Kidney tubule cell (primary cell): ENCODE measurements at regions not wholly inside any gene's neighbourhood (a gene's known extent, or its start where the extent isn't known, plus 50 kb on each side); places are given as distances from the start of the nearest gene placed in this dataset.

Experiments used
- DNase-seq: peaks from one replicate; pipeline ENCODE4 v3.0.0-alpha.2; 2018; ENCODE audit warnings: low spot score

DNA sequence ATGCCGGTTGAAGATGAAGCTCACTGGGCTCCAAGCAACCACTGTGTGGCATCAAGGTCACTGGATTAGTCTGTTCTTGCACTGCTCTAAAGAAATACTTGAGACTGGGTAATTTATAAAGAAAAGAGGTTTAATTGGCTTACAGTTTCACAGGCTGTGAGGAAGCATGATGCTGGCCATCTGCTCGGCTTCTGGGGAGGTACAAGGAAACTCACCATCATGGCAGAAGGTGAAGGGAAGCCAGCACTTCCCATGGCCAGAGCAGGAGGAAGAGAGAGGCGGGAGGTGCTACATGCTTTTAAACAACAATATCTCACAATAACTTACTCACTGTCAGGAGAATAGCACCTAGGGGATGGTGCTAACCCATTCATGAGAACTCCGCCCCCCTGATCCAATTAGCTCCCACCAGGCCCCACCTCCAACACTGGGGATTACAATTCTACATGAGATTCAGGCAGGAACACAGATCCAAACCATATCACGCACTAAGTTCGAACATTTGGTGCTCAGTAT lies 109.7 kb upstream of the MGAT5 start:
- DNase-seq: no peak

DNA sequence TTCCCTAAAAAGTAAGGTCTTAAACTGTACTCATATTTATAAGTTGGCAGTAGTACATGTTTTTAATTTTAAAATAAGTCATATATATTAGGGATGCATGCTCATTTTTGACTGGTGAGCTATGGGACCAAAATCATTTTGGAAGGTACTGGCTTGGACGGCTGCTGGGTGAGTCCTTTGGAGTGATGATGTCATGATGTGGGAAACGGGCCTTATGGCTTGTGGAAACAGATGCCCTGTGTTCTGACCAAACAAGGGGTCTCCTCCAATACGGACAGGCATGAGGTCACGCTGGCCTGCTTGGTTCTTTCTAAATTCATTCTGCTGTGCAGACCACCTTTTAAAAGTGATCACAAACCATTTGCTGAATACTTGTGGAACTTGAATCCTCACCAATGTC lies 109.2 kb upstream of the MGAT5 start:
- no peak for DNase-seq

DNA sequence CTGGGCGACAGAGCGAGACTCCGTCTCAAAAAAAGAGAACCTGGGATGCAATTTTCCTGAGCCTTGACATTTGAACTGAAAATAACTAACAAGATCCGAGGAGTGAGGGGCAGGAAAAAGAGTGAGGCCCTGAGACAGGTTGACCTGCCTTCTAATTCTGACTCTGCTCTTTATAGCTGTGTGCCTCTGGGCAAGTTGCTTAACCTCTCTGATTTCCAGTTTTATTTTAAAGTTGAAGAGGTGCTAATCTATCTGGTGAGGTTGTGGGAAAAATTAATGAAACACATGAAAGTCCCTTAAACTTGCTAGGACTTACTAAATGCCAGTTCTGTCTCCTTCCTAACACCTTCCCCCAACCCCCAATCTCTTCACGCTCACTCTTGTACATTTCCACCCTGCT lies 108.4 kb upstream of the MGAT5 start:
- no peak for DNase-seq

DNA sequence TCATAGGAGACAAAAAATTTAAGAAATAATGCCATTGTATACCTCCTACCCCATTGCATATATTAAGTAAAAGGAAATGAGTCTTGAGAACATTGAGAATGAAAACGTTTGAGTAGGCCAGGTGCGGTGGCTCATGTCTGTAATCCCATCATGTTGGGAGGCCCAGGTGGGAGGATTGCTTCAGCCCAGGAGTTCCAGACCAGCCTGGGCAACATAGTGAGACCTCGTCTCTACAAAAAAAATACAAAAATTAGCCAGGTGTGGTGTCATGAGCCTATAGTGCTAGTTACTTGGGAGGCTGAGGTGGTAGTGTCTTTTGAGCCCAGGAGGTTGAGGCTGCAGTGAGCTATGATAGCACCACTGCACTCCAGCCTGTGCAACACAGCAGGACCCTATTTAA lies 107.7 kb upstream of the MGAT5 start:
- no peak for DNase-seq

DNA sequence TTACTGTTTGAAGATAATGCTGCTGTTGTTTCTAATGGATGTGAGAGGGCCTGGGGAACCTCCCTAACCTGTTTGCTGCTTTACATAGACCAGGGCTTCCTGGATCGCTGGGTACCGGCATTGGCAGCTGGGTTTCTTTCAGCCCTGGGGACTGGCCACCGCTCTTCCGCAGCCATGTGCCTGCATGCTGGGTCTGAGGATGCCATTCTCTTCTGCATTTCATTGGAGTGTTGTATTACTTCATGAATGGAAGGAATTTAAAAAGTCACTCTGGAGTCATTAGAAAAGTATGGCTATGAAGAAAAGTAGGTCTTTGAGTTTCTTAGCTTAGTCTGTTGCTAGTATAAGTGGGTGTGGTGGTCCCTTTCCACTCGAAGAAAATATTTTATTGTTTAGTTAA lies 107.3 kb upstream of the MGAT5 start:
- DNase-seq: peak; percentile 59

DNA sequence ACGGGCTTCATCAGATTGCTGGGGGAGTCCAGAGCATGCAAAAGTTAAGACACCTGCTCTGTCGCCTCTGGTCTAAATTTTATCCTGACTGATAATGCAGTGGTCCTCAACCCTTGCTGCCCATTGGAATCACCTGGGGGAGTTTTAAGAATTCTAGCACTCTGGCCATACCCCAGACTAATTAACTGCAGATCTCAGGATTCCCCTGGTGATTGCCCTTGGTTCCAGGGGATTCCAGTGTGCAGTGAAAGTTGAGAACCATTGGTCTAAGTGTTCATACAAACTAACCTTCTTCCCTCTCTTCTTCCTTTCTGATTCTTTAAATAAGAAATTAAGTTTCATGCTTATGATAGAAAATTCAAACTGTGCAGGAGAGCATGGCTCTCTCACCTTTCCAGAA lies 105.7 kb upstream of the MGAT5 start:
- DNase-seq: no peak

DNA sequence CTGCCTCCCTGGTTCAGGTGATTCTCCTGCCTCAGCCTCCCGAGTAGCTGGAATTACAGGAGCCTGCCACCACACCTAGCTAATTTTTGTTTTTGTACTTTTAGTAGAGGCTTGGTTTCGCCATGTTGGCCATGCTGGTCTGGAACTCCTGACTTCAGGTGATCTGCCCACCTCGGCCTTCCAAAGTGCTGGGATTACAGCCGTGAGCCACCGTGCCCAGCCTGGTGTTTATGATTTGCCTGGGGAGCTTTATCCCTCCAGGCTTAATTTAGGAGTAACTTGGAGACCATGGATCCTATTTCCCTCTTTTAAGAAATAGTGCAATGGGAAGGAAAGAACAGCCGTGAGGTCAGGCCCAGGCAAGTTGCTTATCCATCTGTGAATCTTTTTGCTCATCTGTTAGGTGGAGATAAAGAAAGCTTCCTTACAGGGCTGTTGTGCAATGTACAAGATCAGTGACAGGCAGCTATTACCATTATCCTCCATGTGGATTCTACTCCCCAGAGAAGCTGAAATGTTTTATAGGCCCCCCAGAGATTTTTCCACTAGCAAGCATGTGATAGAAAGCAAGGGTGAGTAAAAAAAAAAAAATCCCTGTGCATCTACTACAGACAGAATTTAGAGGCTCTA lies 104.9 kb upstream of the MGAT5 start:
- DNase-seq: no peak

DNA sequence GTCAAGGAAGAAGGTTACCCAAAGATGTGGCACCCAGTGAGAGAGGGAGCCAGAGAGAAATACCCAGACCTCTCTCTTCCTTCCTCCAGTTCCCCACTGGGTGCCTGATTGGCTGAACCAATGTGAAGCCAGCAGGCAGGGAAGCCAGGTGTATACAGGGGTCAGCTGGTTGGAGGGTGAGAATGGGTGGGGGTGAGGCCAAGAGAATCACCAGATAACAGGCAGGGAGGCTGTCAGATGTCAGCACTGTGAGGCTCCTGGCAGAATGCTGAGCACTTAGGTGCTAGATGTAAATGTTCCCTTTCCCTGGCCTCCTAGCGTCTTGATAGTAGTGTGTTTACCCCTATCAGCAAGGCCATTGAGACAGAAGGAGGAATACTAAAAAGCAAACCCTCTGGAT lies 104.0 kb upstream of the MGAT5 start:
- no peak for DNase-seq

DNA sequence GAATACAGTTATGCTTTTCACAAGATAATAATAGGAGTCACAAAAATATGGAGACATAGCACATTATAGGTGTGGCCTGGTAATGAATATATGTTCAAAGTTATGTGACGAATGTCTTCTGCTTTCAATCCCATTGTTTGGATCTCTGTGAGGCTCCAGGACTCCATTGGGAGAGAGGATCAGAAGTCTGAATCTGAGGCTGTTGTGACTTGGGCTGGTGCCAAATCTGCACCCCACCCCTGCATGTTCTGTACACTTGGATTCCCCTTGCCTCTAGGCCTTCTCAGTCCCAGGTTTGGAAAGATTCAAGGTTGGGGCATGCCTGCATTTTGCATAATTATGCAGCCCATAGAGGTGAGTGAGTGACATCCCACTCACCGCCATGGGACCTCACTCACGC lies 103.1 kb upstream of the MGAT5 start:
- DNase-seq: no peak

DNA sequence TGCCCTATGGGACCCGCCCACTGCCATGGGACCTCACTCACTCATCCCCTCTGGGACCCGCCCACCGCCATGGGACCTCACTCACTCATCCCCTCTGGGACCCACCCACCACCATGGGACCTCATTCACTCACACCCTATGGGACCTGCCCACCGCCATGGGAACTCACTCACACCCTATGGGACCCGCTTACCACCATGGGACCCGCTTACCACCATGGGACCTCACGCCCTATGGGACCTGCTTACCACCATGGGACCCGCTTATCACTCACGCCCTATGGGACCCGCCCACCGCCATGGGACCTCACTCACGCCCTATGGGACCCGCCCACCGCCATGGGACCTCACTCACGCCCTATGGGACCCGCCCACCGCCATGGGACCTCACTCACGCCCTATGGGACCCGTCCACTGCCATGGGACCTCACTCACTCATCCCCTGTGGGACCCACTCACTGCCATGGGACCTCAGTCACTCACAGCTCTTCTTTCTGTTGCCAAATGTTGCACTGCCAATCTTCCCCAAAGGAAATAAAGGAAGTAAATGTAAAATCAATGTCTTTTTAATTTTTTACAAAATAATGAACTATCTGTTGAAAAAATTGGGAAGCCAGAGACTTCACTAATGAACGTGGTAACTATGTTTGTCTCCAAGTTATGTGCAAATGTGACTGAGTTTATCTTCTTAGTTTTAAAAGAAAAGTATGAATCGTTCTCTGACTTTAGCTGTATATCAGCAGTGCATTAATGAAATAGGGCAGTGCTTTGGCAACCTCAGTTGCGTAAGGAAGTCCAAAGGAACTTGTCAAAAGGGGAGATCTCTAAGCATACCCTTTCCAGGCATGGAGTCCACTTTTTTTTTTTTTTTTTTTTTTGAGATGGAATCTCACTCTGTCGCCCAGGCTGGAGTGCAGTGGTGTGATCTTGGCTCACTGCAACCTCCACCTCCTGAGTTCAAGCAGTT lies 101.5 kb upstream of the MGAT5 start:
- no peak for DNase-seq

DNA sequence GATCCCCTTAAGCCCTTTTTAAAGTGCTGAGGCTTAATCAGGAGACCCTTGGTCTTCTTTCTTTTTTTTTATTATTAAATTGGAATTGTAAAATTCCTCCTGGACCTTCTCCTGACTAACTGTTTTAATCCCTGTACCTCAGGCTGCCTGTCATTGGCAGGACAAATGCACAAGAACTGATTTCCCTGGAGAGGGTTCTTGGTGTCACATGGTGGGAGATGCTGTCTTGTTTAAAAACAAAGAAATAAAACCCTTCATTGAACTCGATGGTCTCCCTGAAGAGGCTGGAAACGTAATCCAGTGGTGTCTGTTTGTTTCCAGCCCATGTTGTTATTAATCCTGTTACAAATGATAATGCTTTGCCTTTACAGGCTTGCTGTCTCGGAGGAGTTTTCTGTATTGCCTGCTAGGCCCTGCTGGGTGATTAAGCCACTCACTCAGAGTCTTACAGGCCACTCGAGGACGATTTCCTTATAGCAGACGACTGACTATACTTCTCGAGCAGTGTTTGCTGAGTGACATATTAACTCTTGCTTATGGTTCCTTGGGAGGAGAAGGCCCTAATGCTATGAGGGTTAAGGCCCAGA lies 100.5 kb upstream of the MGAT5 start:
- no peak for DNase-seq

DNA sequence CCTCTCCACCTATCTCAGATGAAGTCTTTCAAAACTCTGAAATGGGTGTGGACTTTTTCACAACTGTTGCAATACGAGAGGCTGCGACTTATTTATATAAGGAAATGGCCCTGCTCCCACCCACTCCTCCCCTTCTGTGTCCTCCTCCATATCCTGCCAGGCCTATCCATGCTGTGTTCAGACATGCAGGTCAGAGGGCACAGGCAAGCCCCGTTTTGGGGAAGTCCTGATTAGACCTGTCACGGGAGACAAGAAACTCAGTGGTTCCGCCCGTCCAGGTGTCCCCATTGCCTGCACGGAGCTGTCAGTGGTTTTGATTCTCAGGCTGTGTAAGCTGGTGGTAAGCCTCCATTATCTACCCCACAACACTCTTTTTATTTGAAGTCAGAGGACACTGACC lies 99.6 kb upstream of the MGAT5 start:
- no peak for DNase-seq

DNA sequence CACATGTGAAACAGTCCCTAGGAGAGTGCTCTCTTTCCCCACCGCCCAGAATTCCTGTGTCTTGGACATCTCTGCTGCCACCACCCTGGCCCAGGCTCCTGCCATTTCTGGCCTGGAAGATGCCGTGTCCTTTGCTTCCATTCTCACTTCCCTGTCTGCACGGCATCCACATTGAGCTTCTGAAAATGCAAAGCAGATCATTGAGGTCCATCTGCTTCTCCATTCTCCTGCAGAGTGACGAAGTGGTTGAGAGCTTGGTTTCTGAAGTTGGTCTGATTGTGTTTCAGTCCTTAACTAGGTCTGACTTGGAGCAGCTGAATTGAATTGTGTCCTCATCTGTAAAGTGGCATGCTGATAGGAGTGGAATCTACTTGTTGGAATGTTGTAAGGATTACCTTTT lies 98.7 kb upstream of the MGAT5 start:
- no peak for DNase-seq

DNA sequence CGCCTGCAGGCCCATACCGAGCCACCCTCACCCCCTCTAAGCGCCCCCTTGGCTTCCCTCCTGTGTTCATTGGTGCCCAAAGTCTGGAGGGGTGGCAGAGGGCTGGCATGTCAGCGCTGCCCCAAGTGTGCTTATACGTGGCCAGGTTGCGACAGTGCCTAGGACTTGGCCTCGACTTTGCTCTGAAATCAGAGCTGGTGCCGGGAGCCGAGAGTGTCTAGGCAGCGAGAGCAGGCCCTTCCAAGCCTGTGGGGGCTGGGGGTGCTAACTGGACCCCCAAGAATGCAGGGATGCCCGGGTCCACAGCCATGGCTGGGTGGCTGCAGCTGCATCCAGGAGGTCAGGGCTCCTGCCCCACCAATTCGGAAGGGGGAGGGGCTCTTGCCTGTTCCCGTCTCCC lies 95.6 kb upstream of the MGAT5 start:
- no peak for DNase-seq

DNA sequence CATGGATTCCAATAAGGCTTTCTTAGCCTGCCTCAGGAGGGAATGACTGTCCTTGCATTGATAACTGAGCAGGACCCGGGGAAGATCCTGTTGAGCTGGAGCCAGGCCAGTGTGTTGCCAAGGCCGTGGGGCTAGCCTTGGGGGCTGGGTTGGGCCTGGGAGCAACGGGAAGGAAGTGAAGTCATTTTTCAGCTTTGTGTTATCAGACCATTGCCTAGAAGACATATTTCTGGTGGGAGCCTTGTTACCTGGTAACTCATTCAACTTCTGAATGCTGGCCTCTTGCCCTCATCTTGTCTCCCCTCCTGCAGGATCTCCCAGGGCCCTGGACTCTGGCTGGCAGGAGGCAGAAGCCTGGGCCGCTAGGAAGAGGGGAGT lies 92.7 kb upstream of the MGAT5 start:
- peak; percentile 29 for DNase-seq

DNA sequence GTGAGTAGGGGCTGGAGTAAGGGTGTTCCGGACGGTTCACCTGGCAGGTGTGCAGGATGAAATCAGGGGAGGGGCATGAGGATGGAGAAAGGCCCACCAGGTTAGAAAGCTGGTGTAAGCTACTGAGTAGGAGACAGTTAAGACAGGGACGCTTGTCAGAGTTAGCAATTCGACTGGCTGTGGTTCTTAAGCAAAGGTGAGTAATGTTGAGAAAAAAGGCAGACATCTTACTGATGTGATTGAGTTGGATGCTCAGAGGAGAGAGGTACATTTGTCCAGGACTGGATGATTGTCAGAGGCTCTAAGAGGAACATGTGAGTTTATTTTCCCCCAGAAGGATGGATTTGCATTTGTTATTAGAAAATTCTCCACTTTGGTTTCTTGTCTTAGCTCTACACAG lies 90.5 kb upstream of the MGAT5 start:
- DNase-seq: no peak

DNA sequence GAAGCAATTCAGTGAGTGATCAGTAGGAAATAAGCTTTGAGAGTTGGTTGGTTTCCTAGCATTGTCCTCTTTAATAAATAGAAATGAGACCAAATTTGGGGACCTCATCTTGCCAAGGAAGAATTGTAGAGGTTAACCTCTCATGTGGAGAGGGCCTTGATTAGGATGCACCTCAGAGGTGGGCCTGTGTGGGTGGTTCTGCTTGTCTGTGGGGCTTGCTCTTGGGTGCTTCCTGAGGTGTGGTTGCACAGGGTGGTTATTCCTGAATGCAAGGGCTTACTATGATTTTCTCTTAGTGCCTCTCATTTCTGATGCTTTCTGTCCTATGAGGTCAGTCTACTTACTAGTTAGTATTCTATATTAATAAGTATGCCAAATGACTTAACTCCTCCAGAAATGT lies 89.6 kb upstream of the MGAT5 start:
- DNase-seq: no peak

DNA sequence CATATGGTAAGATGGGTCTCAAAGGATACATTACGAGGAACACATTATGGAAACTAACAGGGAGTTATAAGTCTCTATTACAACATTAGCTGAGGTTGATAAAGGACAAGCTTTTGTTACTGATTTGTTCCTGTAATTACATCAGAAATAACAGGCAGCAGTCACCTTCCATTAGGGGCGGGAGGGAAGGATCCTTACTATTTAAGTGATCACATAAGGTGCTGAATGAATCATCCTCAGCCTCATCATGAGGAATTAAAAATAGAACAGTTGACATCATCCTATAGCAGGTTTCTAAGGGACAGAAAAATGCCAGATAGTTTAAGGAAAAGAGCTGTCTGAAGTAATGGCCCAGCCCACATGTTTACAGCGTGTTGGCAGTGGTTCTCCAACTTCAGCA lies 86.9 kb upstream of the MGAT5 start:
- DNase-seq: peak; percentile 67

DNA sequence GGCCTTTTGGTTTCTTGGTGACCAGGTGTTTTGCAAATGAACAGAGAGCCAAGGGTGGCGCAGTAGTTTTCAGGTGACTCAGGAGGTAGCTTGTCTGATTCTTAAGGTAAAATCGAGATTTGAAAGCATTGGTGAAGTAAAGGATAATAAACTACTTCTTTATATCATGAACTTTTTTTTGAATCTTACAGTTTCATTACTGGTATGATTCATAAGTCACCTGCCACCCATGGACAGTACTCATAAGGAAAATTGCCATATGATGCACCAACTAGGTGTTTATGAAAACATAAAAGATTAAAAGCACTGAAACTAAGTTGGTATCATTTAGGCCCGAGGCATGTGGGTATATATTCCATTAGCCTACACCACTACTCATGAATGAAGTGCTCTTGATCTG lies 84.1 kb upstream of the MGAT5 start:
- no peak for DNase-seq

DNA sequence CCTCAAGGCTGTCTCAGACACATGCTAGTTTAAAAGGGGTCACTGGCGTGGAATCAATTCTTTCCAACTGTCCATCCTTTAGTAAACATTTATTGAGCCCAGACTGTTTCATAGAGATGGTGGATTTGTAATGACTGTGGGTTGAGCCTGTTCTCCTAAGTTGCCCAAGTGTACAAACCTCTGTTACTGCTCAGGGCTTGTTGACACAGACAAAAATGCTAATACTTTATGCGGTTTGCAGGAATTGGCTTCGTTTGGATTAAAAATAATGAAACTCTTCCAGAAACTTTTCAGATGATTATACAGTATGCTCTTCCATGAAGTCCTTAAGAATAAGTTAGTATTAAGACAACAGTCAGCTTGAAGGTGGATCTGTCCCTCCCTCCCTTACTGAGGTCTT lies 83.6 kb upstream of the MGAT5 start:
- no peak for DNase-seq

DNA sequence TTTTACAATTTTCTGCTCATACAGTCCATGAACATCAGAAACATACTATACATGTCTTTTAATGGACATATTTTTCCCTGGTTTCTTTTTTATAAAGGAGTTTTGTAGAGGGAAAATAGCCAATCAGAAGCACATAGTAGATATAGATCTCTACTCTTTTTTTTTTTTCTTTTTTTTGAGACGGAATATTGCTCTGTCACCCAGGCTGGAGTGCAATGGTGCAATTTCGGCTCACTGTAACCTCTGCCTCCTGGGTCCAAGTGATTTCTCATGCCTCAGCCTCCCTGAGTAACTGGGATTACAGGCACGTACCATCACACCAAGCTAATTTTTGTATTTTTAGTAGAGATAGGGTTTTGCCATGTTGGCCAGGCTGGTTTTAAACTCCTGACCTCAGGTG lies 83.2 kb upstream of the MGAT5 start:
- no peak for DNase-seq

DNA sequence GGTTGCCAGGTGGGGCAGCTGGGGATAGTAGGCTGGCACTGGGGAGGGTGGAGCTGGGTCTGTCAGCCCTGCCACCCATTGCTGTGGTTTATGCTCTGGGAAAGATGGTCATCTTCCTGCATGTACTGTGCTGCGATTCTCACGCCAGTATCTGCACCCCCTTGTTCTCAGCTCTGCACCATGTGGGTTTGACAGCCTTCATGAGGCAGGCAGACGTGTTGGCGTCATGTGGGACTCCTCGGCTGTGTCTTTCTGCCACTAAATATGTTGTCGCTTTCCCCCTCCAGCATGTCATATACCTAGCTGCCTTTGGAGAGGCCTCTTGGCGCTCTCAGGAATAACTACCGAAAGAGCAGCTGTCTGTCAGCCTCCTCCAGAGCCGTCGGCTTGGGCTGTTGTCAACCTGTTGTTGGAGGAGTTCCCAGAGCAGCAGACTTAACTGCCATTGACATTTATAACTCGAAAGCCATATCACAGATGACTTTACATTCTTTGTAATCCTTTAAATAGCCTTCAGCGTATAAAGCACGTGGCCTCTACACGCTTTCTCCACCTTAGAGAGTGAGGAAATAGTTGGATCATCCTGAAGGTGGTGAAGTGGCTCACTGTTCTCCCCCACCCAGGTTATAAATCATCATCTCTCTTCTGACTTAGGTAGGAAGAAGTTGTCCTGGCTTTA lies 80.4 kb upstream of the MGAT5 start:
- DNase-seq: peak; percentile 29

DNA sequence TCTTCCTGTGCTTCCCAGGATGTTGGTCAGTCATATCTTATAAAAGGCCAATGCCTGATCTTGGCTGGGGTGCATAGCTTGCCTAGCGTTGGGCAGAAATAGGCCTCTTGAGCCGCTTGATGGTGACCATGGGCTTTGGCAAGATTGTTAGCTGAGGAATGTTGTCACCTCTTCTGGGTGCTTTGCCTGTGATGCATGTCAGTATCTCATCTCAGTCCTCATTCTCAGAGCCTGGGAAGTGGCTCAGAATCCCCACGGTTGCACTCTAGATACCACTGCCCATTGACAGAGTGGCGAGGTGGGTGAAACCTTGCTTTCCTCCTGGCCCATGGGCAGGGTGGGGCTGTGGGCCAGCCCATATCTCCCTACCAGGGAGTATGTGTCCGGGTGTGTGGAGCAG lies 79.2 kb upstream of the MGAT5 start:
- DNase-seq: no peak
